Central memory CD4-positive, alpha-beta T cell (primary cell): ENCODE measurements at regions not wholly inside any gene's neighbourhood (a gene's known extent, or its start where the extent isn't known, plus 50 kb on each side); places are given as distances from the start of the nearest gene placed in this dataset.
A peak's percentile ranks its signal among the peaks of the same experiment; 100 is the strongest.

ENCODE experiments used
- DNase-seq: peaks from one replicate; pipeline ENCODE4 v3.0.0; 2022

GRCh38 chrX:79300856-79301255 lies 66.3 kb downstream of the ITM2A start:
- DNase-seq = no peak

GRCh38 chrX:79290596-79290995 lies 76.5 kb downstream of the ITM2A start:
- no peak for DNase-seq

GRCh38 chrX:79288733-79289132 lies 78.4 kb downstream of the ITM2A start:
- DNase-seq = no peak

GRCh38 chrX:79287724-79288123 lies 79.4 kb downstream of the ITM2A start:
- DNase-seq = no peak

- no peak for DNase-seq
These were observed 85.4 kb downstream of the ITM2A start for GRCh38 chrX:79281775-79282174.

GRCh38 chrX:79270401-79270800 lies 96.7 kb downstream of the ITM2A start:
- DNase-seq = peak; percentile 62

GRCh38 chrX:79268788-79269187 lies 98.3 kb downstream of the ITM2A start:
- no peak for DNase-seq

GRCh38 chrX:79266702-79267101 lies 100.4 kb downstream of the ITM2A start:
- DNase-seq = no peak

GRCh38 chrX:79263550-79263949 lies 103.6 kb downstream of the ITM2A start:
- no peak for DNase-seq

GRCh38 chrX:79259073-79259689 lies 108.0 kb downstream of the ITM2A start:
- DNase-seq = peak; percentile 77

- no peak for DNase-seq
These were observed 99.2 kb downstream of the GPR174 start for GRCh38 chrX:79243691-79244090.

GRCh38 chrX:79235899-79236298 lies 91.4 kb downstream of the GPR174 start:
- no peak for DNase-seq

- DNase-seq = no peak
These were observed 87.2 kb downstream of the GPR174 start for GRCh38 chrX:79231662-79232061.
